HG03565 (cell line): ENCODE measurements at regions not wholly inside any gene's neighbourhood (a gene's known extent, or its start where the extent isn't known, plus 50 kb on each side); places are given as distances from the start of the nearest gene placed in this dataset.

Experiments used
- ATAC-seq: cut with Tn5 transposase; IDR thresholded peaks from one replicate; pipeline ENCODE4 v1.9.1; 2021; ENCODE audit warnings: mild to moderate bottlenecking, moderate library complexity; ENCODE audit not compliant: unreplicated experiment

GRCh38 chr16:86103320-86103719 is 204.4 kb downstream of the IRF8 start:
- ATAC-seq = no peak

- ATAC-seq = no peak
These were observed 205.6 kb downstream of the IRF8 start for GRCh38 chr16:86104537-86105048.

- no peak for ATAC-seq
These were observed 208.4 kb downstream of the IRF8 start for GRCh38 chr16:86107215-86107825.

DNA sequence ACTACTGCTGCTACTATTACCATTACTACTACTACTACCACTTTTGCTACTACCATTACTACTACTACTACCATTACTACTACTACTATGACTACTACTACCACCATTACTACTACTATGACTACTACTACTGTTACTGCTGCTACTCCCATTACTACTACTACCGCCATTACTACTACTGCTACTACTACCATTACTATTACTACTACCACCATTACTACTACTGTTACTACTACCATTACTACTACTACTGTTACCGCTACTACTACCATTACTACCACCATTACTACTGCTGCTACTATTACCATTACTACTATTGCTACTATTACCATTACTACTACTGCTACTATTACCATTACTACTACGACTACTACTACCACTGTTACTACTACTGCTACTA is 209.1 kb downstream of the IRF8 start:
- ATAC-seq = no peak

DNA sequence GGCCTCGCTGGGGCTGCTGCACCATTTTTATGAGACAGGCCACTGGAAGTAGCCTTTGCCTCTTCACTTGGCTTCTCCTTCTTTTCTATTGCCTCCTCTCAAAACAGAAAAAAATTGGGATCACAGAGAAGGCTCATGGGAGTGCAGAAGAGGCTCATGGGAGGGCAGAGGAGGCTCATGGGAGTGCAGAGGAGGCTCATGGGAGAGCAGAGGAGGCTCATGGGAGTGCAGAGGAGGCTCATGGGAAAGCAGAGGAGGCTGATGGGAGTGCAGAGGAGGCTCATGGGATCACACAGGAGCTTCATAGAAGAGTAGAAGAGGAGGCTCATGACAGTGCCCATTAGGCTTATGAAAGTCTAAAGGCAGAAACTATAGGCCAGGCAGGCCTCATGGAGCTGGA is 211.2 kb downstream of the IRF8 start:
- no peak for ATAC-seq

GRCh38 chr16:86110726-86111125 is 211.8 kb downstream of the IRF8 start:
- ATAC-seq = no peak

DNA sequence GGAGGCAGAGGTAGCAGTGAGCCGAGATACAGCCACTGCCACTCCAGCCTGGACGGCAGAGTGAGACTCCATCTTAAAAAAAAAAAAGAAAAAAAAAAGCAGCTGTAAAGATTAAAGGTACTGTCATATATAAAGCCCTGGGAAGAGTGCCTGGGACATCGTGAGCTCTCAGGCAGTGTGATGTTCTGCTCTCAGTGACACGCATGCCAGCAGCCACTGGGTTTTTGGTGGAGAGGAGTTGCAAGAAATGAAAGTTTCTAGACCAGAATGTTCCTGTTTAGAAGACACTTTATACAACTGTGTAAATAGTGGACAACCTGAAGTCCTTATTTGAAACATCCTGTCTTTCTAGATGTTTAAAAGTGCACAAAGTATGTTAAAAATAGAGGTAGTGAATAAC is 213.2 kb downstream of the IRF8 start:
- no peak for ATAC-seq

DNA sequence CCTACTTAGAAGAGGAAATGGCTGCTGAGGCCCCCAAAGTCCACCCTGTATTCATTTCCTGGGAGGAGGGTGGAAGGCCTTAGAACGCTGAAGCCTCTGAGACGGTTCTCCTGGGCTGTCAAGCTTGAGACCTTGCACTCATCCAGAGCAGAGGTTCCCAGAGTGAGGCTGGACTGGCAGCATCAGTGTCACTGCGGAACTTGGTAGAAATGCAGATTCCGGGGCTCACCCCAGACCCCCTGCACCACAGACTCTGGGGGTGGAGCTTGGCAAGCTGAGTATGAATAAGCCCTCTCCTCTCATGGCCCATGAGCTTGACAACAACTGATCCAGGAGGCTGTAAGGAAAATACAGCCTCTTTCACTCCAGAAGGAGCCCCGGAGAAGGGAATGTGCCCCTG is 218.3 kb downstream of the IRF8 start:
- no peak for ATAC-seq

- ATAC-seq = no peak
These were observed 218.8 kb downstream of the IRF8 start for GRCh38 chr16:86117756-86118155.

DNA sequence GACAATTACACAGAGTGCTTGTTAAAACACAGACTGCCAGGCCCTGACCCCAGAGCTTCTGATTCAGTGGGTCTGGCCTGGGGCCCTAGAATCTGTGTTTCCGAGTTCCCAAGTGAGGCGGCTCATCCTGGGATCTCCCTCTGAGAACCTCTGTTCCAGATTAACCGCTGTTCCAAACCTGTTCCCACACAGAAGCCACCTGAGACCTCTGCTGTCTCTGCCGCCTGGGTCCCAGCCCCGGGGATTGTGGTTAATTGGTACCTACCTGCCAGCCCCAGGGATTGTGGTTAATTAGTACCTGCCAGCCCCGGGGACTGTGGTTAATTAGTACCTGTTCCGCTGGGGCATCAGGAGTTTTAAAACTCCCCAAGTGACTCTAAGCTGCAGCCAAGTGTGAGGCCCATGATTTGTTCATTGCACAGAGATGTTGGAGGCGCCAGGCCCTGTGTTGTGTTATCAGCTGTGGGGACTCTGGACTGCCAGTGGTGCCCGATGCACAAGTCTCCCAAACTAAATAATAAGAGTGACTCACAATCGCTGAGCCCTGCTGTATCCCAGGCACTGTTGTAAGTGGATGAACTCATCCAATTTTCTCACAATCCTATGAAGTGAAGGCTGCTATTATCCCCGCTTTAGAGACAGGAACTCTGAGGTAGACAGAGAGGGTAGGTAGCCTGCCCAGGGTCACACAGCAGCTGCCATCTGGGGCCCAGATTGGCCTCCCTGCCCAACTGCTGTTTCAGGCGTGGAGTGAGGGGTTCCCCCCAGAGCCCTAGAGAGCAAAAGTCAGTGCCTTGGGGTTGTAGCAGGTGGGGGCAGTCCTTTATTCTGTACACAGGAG is 219.7 kb downstream of the IRF8 start:
- no peak for ATAC-seq

DNA sequence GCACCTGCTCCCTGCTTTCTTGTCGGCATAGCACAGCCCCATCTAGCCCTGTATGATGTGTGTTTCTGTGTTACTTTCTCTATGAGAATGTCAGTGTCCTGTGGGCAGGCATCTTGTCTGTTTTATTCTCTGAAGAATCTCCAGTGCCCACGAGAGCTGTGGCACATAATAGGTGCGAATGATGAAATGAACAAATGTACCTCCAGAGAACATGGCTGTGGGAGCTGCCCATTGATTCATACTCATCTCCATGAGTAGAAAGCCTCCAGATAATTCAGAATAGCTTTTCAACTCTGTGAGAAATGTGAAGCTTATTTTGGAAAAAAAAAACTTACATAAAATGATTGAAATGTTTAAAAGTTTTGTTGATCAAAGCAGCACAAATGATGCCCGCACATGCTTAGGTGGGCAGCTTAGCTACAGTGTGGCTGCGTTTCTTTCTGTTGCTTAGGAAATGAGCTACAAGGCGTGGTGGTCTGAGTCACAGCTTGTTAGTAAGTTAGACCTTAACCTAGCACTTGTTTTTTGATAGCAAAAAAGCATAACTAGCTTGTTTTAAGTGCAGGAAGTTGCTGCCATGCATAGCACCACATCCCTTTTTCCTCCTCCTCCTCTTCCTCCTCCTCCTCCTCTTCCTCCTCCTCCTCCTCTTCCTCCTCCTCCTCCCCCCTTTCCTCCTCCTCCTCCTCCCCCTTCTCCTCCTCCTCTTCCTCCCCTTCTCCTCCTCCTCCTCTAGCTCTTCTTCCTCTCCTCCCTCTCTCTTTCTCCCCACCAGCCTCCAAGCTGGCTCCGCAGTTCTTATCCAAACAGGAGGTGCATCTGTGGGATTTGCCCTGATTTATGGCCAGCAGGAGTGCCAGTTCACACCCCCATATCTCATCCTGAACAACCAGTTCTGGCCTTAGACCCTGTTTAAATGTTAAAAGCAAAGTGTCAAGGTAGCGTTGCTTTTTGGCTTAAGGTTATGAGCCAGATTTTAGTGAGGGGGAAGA is 221.5 kb downstream of the IRF8 start:
- no peak for ATAC-seq

DNA sequence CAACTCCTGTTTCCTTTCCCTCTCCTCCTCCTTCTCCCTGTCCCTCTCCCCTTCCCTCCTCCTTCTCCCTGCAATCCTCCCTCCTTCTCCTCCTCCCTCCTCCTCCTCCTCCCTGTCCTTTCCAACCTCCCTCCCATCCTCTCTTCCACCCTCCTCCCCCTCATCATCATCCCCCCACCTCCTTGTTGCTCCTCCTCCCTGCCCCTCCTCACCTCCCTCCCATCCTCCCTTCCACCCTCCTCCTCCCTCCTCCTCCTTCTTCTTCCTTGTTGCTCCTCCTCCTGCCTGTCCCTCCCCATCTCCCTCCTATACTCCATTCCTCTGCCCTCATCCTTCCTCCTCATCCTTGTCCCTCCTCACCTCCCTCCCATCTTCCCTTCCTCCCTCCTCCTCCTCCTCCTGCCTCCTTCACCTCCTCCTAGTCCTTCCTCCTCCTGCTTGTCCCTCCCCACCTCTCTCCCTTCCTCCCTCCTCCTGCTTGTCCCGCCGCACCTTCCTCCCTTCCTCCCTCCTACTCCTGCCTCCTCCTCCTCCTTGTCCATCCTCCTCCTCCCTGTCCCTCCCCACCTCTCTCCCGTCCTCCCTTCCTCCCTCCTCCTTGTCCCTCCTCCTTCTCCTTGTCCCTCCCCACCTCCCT is 222.5 kb downstream of the IRF8 start:
- ATAC-seq = no peak

DNA sequence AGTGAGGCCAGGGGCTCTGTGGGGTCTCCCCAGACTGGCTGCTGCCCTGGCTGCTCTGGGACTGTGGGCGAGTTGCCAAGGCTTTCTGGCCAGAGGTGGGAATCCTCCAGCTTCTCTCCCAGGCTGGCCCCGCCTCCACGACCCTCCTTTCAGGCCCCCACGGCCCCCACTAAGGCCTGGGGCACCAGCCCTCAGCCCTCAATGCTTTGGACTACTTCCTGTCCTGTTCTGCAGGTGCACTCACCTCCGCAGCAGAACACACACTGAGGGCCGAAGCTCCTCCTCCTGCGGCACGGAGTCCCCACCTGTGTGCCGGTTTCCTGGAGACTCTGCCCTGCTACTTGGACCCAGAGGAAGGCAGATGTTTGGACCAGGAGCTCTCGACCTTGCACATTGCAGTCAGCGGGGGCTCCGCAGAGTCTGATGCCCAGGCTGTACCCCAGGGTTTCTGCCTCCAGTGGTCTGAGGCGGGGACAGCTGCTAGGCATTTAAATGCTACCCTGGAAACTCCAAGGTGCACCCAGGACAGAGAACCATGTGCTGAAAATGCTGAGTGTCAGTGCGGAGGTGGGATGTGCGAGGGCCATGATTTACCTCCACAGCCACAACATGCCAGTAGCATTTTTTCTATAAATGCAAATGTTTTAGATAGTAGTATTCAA is 223.8 kb downstream of the IRF8 start:
- ATAC-seq = no peak

DNA sequence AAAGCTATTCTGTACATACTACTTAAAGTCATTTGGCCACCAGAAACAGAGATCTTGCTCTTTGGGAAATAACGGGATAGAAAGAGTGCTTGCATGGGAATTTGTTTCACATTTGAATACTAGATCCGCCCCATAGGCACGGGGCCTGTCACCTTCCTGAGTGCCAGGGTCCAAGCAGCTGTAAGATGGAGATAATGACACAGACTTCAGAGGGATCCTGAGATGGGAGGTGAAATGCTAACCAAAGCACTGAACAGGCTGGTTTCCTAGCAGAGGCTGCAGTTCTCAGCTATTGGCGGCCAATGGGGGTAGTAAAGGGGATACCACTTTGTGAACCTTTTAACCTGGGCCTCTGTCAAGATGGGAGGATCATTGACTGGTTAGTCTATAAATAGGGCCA is 225.4 kb downstream of the IRF8 start:
- no peak for ATAC-seq

DNA sequence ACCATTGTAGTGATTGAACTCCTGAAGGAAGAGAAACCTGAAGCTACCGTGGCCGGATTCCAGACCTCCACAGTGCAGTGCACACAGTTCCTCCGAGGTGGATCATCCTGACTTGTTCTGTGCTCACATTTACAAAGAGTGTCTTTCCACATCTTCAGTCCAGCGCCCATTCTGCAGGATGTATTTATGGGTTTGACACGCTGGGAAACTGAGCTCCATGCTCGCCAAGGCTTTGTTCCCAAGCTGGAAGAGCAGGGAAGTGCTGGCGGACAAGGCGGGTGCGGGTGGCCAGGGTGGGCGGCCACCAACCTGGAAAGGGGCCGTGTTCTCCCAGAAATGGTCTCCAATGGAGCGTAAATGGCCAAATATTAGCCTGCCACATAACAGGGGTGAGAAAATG is 227.9 kb downstream of the IRF8 start:
- no peak for ATAC-seq

GRCh38 chr16:86127366-86127765 is 228.4 kb downstream of the IRF8 start:
- ATAC-seq = no peak

DNA sequence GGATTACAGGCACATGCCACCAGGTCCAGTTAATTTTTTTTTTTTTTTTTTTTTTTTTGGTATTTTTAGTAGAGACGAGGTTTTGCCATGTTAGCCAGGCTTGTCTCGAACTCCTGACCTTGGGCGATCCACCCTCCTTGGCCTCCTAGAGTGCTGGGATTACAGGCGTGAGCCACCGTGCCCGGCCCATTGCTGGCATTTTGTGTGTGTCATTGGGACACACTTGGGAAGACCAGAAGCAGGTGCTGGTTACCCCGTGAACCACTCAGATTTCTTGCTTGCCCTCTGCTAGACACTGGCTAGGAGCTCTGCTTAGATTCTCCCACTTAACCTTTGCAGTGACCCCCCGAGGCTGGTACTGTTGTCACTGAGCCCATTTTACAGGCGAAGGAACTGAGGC is 229.3 kb downstream of the IRF8 start:
- no peak for ATAC-seq

DNA sequence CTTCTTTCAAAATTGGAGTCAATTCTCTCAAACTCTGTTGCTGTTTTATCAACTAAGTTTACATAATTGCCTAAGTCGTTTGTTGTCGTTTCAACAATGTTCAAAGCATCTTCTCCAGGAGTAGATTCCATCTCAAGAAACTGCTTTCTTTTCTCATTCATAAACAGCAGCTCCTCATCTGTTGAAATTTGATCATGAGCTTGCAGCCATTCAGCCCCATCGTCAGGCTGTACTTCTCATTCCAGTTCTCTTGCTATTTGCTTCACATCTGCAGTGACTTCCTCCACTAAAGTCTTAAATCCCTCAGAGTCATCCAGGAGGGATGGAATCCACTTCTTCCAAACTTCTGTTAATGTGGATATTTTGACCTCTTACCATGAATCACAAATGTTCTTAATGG is 230.6 kb downstream of the IRF8 start:
- no peak for ATAC-seq

DNA sequence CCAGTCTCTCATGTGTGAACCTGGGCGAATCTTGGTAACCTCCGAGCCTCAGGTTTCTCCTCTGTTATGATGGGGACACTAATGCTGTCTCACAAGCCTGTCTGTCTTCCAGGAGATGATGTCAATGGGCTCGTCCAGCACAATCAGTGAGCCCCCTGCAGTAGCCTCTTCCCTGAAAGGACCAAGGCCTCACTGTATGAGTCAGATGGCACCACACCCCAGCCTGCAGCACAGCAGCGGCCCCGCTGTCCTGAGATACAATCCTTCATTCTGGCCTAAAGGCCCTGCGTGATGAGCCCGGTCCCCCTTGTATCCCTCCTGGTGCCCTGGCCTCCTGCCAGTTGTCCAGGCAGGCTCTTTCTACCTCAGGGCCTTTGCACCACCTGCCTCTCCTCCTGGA is 234.4 kb downstream of the IRF8 start:
- ATAC-seq = no peak

DNA sequence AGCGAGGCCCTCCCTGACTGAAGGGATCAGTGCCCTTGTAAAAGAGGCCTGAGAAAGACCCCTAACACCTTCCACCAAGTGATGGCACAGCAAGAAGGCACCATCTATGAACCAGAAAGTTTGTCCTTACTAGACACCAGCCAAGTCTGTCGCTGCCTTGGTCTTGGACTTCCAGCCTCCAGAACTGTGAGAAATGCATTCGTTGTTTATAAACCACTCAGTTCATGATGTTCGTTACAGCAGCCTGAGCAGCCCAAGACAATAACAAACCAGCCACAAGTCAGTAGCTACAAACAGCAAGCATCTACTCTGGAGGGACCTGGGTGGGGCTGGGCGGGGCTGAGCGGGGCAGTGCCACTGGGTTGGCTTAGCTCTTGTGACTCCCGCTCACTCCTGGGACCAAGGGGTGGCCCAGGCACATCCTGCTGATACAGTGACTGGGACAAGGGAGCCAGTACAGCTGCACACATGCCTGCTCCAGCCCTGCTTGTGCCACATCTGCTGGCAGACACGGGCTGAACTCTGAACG is 234.9 kb downstream of the IRF8 start:
- ATAC-seq = no peak
